ENCODE measurements at regions not wholly inside any gene's neighbourhood (a gene's known extent, or its start where the extent isn't known, plus 50 kb on each side); places are given as distances from the start of the nearest gene placed in this dataset.

DNA sequence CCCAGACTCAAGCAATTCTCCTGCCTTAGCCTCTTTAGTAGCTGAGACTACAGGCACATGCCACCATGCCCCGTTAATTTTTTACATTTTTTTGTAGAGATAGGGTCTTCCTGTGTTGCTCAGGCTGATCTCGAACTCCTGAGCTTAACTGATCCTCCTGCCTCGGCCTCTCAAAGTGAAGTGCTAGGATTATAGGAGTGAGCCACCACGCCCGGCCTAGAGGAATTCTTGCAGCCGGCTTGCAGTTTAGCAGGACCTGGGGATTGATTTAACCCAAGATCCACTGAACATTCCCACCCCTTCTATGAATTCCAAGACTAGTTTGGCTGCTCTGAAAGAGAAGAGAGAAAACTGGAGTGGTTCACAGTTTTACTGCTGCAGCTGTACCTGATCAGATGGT lies 63.3 kb upstream of the TNRC6B start:
- TF ChIP-seq EZH2 (IDR thresholded peaks at IDR 0.05; ENCODE audit: low read length): no peak
- TF ChIP-seq, protein P1, sequence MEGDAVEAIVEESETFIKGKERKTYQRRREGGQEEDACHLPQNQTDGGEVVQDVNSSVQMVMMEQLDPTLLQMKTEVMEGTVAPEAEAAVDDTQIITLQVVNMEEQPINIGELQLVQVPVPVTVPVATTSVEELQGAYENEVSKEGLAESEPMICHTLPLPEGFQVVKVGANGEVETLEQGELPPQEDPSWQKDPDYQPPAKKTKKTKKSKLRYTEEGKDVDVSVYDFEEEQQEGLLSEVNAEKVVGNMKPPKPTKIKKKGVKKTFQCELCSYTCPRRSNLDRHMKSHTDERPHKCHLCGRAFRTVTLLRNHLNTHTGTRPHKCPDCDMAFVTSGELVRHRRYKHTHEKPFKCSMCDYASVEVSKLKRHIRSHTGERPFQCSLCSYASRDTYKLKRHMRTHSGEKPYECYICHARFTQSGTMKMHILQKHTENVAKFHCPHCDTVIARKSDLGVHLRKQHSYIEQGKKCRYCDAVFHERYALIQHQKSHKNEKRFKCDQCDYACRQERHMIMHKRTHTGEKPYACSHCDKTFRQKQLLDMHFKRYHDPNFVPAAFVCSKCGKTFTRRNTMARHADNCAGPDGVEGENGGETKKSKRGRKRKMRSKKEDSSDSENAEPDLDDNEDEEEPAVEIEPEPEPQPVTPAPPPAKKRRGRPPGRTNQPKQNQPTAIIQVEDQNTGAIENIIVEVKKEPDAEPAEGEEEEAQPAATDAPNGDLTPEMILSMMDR (optimal IDR thresholded peaks at IDR 0.05 in 1 of 3, IDR thresholded peaks at IDR 0.05 in 1 of 3, conservative IDR thresholded peaks at IDR 0.05 in 1 of 3; ENCODE audit: extremely low read depth in 1 of 3, insufficient read depth in 2 of 3, low read length in 3 of 3): no peak

Data from keratinocyte (primary cell).